GM23248 (cell line): ENCODE measurements at regions not wholly inside any gene's neighbourhood (a gene's known extent, or its start where the extent isn't known, plus 50 kb on each side); places are given as distances from the start of the nearest gene placed in this dataset.

Experiments used
- EZH2 ChIP-seq: fragments of 200-600 bp; sonication (generic); IDR thresholded peaks from 2 replicates; pipeline ENCODE4 v1.6.1; 2018; ENCODE audit warnings: antibody characterized with exemption, mild to moderate bottlenecking; ENCODE audit not compliant: insufficient read depth, poor library complexity, severe bottlenecking
- EZH2phosphoT487 ChIP-seq: fragments of 200-600 bp; sonication (generic); IDR thresholded peaks from 2 replicates; pipeline ENCODE4 v1.6.1; 2018; ENCODE audit warnings: antibody characterized with exemption, moderate library complexity, mild to moderate bottlenecking, low read depth; ENCODE audit not compliant: insufficient read depth

GRCh38 chr20:12294678-12295077 is 377.0 kb downstream of the BTBD3 start:
- TF ChIP-seq EZH2 (no peak), EZH2phosphoT487 (no peak)
